Hepatocyte (in vitro differentiated cells): ENCODE measurements at regions not wholly inside any gene's neighbourhood (a gene's known extent, or its start where the extent isn't known, plus 50 kb on each side); places are given as distances from the start of the nearest gene placed in this dataset.

Experiments used
- EZH2phosphoT487 ChIP-seq: fragments of 200-600 bp; sonication (generic); IDR thresholded peaks from one replicate; pipeline ENCODE4 v1.6.1; 2018; ENCODE audit warnings: antibody characterized with exemption, mild to moderate bottlenecking, low read depth, moderate library complexity; ENCODE audit not compliant: unreplicated experiment, severe bottlenecking
- TF ChIP-seq, protein P1 (sequence below): fragments of 200-600 bp; sonication (generic); IDR thresholded peaks from 2 replicates; pipeline ENCODE4 v1.5.1; 2016; ENCODE audit warnings: antibody characterized with exemption, mild to moderate bottlenecking; ENCODE audit not compliant: poor library complexity

DNA sequence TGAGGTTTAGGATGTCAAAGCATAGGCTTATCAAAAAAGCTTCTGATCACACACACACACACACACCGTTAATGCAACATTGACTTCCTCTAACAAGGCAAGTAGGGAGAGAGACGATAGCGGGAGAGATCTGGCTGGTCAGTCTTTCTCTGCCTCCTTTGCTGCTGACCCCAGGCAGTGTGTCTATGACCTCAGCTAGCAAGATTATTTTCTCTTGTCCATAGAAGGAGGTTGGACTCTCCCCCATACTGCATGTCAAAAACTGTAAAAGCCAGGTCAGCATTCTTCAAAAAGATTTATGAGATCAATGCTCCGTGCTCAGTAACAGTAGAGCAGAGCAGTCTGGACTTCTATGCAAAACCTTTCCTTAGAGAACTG lies 63.5 kb upstream of the PGM2 start:
- TF ChIP-seq, protein P1, sequence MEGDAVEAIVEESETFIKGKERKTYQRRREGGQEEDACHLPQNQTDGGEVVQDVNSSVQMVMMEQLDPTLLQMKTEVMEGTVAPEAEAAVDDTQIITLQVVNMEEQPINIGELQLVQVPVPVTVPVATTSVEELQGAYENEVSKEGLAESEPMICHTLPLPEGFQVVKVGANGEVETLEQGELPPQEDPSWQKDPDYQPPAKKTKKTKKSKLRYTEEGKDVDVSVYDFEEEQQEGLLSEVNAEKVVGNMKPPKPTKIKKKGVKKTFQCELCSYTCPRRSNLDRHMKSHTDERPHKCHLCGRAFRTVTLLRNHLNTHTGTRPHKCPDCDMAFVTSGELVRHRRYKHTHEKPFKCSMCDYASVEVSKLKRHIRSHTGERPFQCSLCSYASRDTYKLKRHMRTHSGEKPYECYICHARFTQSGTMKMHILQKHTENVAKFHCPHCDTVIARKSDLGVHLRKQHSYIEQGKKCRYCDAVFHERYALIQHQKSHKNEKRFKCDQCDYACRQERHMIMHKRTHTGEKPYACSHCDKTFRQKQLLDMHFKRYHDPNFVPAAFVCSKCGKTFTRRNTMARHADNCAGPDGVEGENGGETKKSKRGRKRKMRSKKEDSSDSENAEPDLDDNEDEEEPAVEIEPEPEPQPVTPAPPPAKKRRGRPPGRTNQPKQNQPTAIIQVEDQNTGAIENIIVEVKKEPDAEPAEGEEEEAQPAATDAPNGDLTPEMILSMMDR: no peak
- no peak for TF ChIP-seq EZH2phosphoT487
